HepG2 (cell line): ENCODE measurements at regions not wholly inside any gene's neighbourhood (a gene's known extent, or its start where the extent isn't known, plus 50 kb on each side); places are given as distances from the start of the nearest gene placed in this dataset.

Experiments
- ATAC-seq: fragments of 200-7000 bp; cut with Tn5 transposase; 3 replicates; pipeline ENCODE4 v1.9.1; 2020; ENCODE audit warnings: mild to moderate bottlenecking, moderate library complexity
- BruUV-seq: library from RNA; stranded (reverse); fragments of 400-500 nt; replicated peaks from 2 replicates; lab custom pipeline; 2021; lab: Mats Ljungman, UMichigan
- CTCF ChIA-PET: fragments of 300-600 bp; formaldehyde crosslinking; extraction: SDS; loops from one replicate; lab custom pipeline; 2021; ENCODE audit warnings: low total read pairs, inconsistent platforms, low intra/inter-chr PET ratio; lab: Yijun Ruan, JAX
- POLR2A ChIA-PET: fragments of 350-600 bp; sonication (Branson Sonifier 250); formaldehyde crosslinking; loops from one replicate; lab custom pipeline; 2020; ENCODE audit warnings: antibody characterized with exemption, inconsistent platforms; lab: Yijun Ruan, JAX
- DNase-seq: peaks from one replicate; pipeline ENCODE4 v3.0.0-alpha.2; 2015; ENCODE audit warnings: low spot score
- FAIRE-seq: peaks from 3 replicates; lab custom pipeline; 2011; peaks lifted over from hg19 to GRCh38; lab: Jason Lieb, UNC
- H2AFZ ChIP-seq: one replicate; pipeline ENCODE4 v1.6.1; 2011; ENCODE audit warnings: low read length, inconsistent platforms
- H3K27ac ChIP-seq: fragments of 300-600 bp; 3 replicates; pipeline ENCODE4 v1.8.0; 2011; ENCODE audit warnings: mixed run types, mild to moderate bottlenecking, mixed read lengths, low read length, inconsistent platforms; ENCODE audit not compliant: insufficient read depth; ENCODE audit errors: extremely low read length
- H3K27me3 ChIP-seq, 2 experiments: fragments of 200-600 bp in 1 of 2; 2 replicates in 1 of 2; 3 replicates in 1 of 2; pipeline versions ENCODE4 v1.6.0 to v1.8.0; 2011; ENCODE audit warnings: low read length in 2 of 2, mild to moderate bottlenecking in 2 of 2, moderate library complexity in 2 of 2, inconsistent platforms in 1 of 2; ENCODE audit not compliant: insufficient read depth in 2 of 2, control insufficient read depth in 1 of 2
- H3K36me3 ChIP-seq, 2 experiments: fragments of 200-600 bp in 1 of 2; replicated peaks in 1 of 2; 2 replicates in 1 of 2; 3 replicates in 1 of 2; pipeline versions ENCODE4 v1.5.1 to v1.8.0; 2011; ENCODE audit warnings: low read length in 2 of 2, inconsistent platforms in 1 of 2; ENCODE audit not compliant: insufficient read depth in 2 of 2, control insufficient read depth in 1 of 2
- H3K4me1 ChIP-seq: 2 replicates; pipeline ENCODE4 v1.5.1; 2012; ENCODE audit warnings: low read length, inconsistent platforms; ENCODE audit not compliant: insufficient read depth
- H3K4me2 ChIP-seq: 2 replicates; pipeline ENCODE4 v1.6.0; 2011; ENCODE audit warnings: low read depth, low read length, inconsistent platforms
- H3K4me3 ChIP-seq, 3 experiments: fragments of 200-600 bp in 1 of 3; sonication (generic), shearing (Covaris generic) in 1 of 3; replicated peaks in 1 of 3; 2 replicates each; pipeline ENCODE4 v1.5.1; 2011 to 2016; ENCODE audit warnings: low read length in 3 of 3, inconsistent platforms in 2 of 3, low read depth in 2 of 3, mild to moderate bottlenecking in 2 of 3, control low read depth in 1 of 3, mixed read lengths in 1 of 3; ENCODE audit not compliant: insufficient read depth in 1 of 3
- H3K79me2 ChIP-seq: one replicate; pipeline ENCODE4 v1.6.1; 2011; ENCODE audit warnings: low read length, inconsistent platforms; ENCODE audit not compliant: insufficient read depth
- H3K9ac ChIP-seq: 2 replicates; pipeline ENCODE4 v1.6.0; 2011; ENCODE audit warnings: mild to moderate bottlenecking, low read depth, low read length, inconsistent platforms; ENCODE audit not compliant: insufficient read depth
- H3K9me3 ChIP-seq: 2 replicates; pipeline ENCODE4 v1.5.1; 2012; ENCODE audit warnings: mild to moderate bottlenecking, low read length
- H4K20me1 ChIP-seq: 2 replicates; pipeline ENCODE4 v1.6.0; 2011; ENCODE audit warnings: inconsistent platforms, mild to moderate bottlenecking, low read length, moderate library complexity; ENCODE audit not compliant: insufficient read depth
- BCL3 ChIP-seq: sonication (generic); formaldehyde crosslinking; IDR thresholded peaks from 2 replicates; pipeline ENCODE4 v1.5.1; 2020; ENCODE audit warnings: mild to moderate bottlenecking, missing genetic modification reagents, moderate library complexity
- CTCF ChIP-seq: sonication (generic); formaldehyde crosslinking; IDR thresholded peaks from 2 replicates; pipeline ENCODE4 v1.5.0; 2020; ENCODE audit warnings: mild to moderate bottlenecking, missing genetic modification reagents, moderate library complexity
- KLF16 ChIP-seq, 2 experiments: sonication (generic) in 1 of 2; formaldehyde crosslinking in 1 of 2; IDR thresholded peaks; 2 replicates each; pipeline versions ENCODE4 v1.6.1 to v1.8.0; 2016 to 2023; ENCODE audit warnings: missing genetic modification reagents in 2 of 2, missing compliant biosample characterization in 1 of 2
- MLLT10 ChIP-seq: sonication (generic); formaldehyde crosslinking; IDR thresholded peaks from 2 replicates; pipeline ENCODE4 v1.4.0; 2020; ENCODE audit warnings: missing genetic modification reagents
- NFE2 ChIP-seq: sonication (generic); formaldehyde crosslinking; IDR thresholded peaks from 2 replicates; pipeline ENCODE4 v1.4.0; 2020; ENCODE audit warnings: missing genetic modification reagents
- NR2F2 ChIP-seq: IDR thresholded peaks from 2 replicates; pipeline ENCODE4 v1.6.1; 2012; ENCODE audit warnings: low read depth, inconsistent platforms, borderline replicate concordance
- PHB2 ChIP-seq: fragments of 450-650 bp; IDR thresholded peaks from 2 replicates; pipeline ENCODE4 v1.6.1; 2018; ENCODE audit not compliant: partially characterized antibody
- PREB ChIP-seq: sonication (generic); formaldehyde crosslinking; IDR thresholded peaks from 2 replicates; pipeline ENCODE4 v1.4.0; 2020; ENCODE audit warnings: missing genetic modification reagents
- SMC3 ChIP-seq: IDR thresholded peaks from 2 replicates; pipeline ENCODE4 v1.6.1; 2011; ENCODE audit warnings: low read length, improper control_type of control experiment
- TBP ChIP-seq: sonication (generic); formaldehyde crosslinking; IDR thresholded peaks from 2 replicates; pipeline ENCODE4 v1.5.0; 2020; ENCODE audit warnings: missing genetic modification reagents
- THAP7 ChIP-seq: sonication (generic); formaldehyde crosslinking; IDR thresholded peaks from 2 replicates; pipeline ENCODE4 v1.8.1; 2023; ENCODE audit warnings: mild to moderate bottlenecking, missing genetic modification reagents
- ZFP36 ChIP-seq: fragments of 150-350 bp; IDR thresholded peaks from 2 replicates; pipeline ENCODE4 v1.6.1; 2018; ENCODE audit warnings: borderline replicate concordance, low read length, low read depth; ENCODE audit not compliant: partially characterized antibody
- ZMAT3 ChIP-seq: sonication (generic); formaldehyde crosslinking; conservative IDR thresholded peaks from 2 replicates; pipeline ENCODE4 v1.7.0; 2021; ENCODE audit warnings: missing genetic modification reagents
- ZNF138 ChIP-seq: sonication (generic); formaldehyde crosslinking; IDR thresholded peaks from 2 replicates; pipeline ENCODE4 v1.5.0; 2020; ENCODE audit warnings: mild to moderate bottlenecking, low read depth, missing genetic modification reagents
- ZNF570 ChIP-seq: sonication (generic); formaldehyde crosslinking; IDR thresholded peaks from 2 replicates; pipeline ENCODE4 v1.4.0; 2020; ENCODE audit warnings: mild to moderate bottlenecking, missing genetic modification reagents, borderline replicate concordance
- ZNF766 ChIP-seq: sonication (generic); formaldehyde crosslinking; IDR thresholded peaks from 2 replicates; pipeline ENCODE4 v1.5.0; 2020; ENCODE audit warnings: missing genetic modification reagents, borderline replicate concordance
- ZNF781 ChIP-seq: sonication (generic); formaldehyde crosslinking; IDR thresholded peaks from 2 replicates; pipeline ENCODE4 v1.5.1; 2020; ENCODE audit warnings: borderline replicate concordance, mild to moderate bottlenecking, missing genetic modification reagents; ENCODE audit errors: not compliant biosample characterization
- ZNF782 ChIP-seq: sonication (generic); formaldehyde crosslinking; IDR thresholded peaks from 2 replicates; pipeline ENCODE4 v1.4.0; 2020; ENCODE audit warnings: missing genetic modification reagents, mild to moderate bottlenecking, borderline replicate concordance
- ZSCAN29 ChIP-seq: sonication (generic); formaldehyde crosslinking; conservative IDR thresholded peaks from 2 replicates; pipeline ENCODE4 v1.4.0; 2020; ENCODE audit warnings: mild to moderate bottlenecking, missing genetic modification reagents
- WGBS: methylation state at CpG from one replicate; pipeline ENCODE4 v1.1.6; 2017; ENCODE audit warnings: low lambda C conversion rate; 5-methylcytosine and 5-hydroxymethylcytosine counted together
- in situ Hi-C: cut with HindIII; loops from 2 replicates; pipeline ENCODE4 v1.10.0; 2017; ENCODE audit warnings: low pct_unique_long_range_greater_than_20kb; ENCODE audit not compliant: extremely low pct_ligation_motif_present
- intact Hi-C: fragments of 100-400 bp; cut with micrococcal nuclease; formaldehyde crosslinking; loops from one replicate; pipeline ENCODE4 v1.10.0; 2022; ENCODE audit not compliant: unreplicated experiment

- intact Hi-C loops: no loop called here
- no TSS peak for BruUV-seq
- 46% methylated on average over 2 of the region's 2 CpGs for WGBS
- no peaks in the 10 kb centered on the region for H3K27me3 ChIP-seq
- H3K4me2 ChIP-seq: no peak overlapping the region
- no peaks in the 10 kb centered on the region for H3K36me3 ChIP-seq
- ATAC-seq (no peak), FAIRE-seq (no peak), DNase-seq (no peak)
- TF ChIP-seq NR2F2 (no peak), MLLT10 (CRISPR knock-in tag) (no peak), KLF16 (CRISPR knock-in tag; IDR thresholded peaks at IDR 0.05) (no peak), PHB2 (no peak), TBP (CRISPR knock-in tag) (no peak), ZNF570 (CRISPR knock-in tag) (no peak), ZSCAN29 (no peak), ZNF781 (CRISPR knock-in tag) (no peak), NFE2 (CRISPR knock-in tag) (no peak), ZNF138 (CRISPR knock-in tag) (no peak), ZNF766 (CRISPR knock-in tag) (no peak), PREB (CRISPR knock-in tag) (no peak), BCL3 (no peak), THAP7 (CRISPR knock-in tag) (no peak), ZFP36 (no peak), ZMAT3 (CRISPR knock-in tag) (no peak), CTCF (CRISPR knock-in tag) (no peak), SMC3 (no peak), ZNF782 (CRISPR knock-in tag) (no peak)
- ChIA-PET POLR2A (no interaction called here), CTCF (no interaction called here)
- peaks cover 38% of the 10 kb centered on the region for H3K4me1 ChIP-seq
- no peaks in the 10 kb centered on the region for H4K20me1 ChIP-seq
- no peaks in the 10 kb centered on the region for H3K79me2 ChIP-seq
- no peak overlapping the region for H3K4me3 ChIP-seq
- in situ Hi-C loops: no loop called here
- no peaks in the 10 kb centered on the region for H3K9me3 ChIP-seq
- no peak overlapping the region for H2AFZ ChIP-seq
- no peak overlapping the region for H3K9ac ChIP-seq
- no peak overlapping the region for H3K27ac ChIP-seq
These were observed 78.2 kb upstream of the DHX15 start for GRCh38 chr4:24662542-24662941.
